SU-DHL-6 (cell line): ENCODE measurements at regions not wholly inside any gene's neighbourhood (a gene's known extent, or its start where the extent isn't known, plus 50 kb on each side); places are given as distances from the start of the nearest gene placed in this dataset.

Experiments used
- EZH2phosphoT487 ChIP-seq: fragments of 200-600 bp; sonication (generic), shearing (Covaris generic); conservative IDR thresholded peaks from 2 replicates; pipeline ENCODE4 v1.6.1; 2018; ENCODE audit warnings: mild to moderate bottlenecking, antibody characterized with exemption, low read length, moderate library complexity, mixed read lengths
- TF ChIP-seq, protein P1 (sequence below): fragments of 200-600 bp; sonication (generic); IDR thresholded peaks from one replicate; pipeline ENCODE4 v1.5.1; 2017; ENCODE audit warnings: antibody characterized with exemption, mild to moderate bottlenecking, low read length, moderate library complexity; ENCODE audit not compliant: insufficient read depth, poor library complexity, severe bottlenecking

DNA sequence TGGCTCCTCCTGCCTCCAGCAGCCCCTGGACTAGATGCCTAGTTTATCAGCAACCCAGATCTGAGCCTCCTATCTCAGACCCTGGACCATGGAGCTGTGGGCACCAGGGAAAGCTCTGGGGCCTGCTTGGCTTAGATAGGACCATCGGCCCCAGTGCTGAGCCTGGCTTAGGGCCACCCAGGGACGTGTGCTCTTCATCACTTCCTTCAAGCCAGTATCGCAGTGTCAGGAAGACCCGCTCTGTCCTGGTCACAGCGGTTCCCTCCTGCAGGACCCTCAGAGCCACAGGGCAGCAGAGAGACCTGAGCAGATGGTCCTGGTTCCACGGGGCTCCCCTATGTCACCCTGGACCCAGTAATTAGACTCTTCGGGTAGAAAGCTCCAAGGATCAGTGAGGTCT, 105.7 kb upstream of the FAM20C start:
- TF ChIP-seq, protein P1, sequence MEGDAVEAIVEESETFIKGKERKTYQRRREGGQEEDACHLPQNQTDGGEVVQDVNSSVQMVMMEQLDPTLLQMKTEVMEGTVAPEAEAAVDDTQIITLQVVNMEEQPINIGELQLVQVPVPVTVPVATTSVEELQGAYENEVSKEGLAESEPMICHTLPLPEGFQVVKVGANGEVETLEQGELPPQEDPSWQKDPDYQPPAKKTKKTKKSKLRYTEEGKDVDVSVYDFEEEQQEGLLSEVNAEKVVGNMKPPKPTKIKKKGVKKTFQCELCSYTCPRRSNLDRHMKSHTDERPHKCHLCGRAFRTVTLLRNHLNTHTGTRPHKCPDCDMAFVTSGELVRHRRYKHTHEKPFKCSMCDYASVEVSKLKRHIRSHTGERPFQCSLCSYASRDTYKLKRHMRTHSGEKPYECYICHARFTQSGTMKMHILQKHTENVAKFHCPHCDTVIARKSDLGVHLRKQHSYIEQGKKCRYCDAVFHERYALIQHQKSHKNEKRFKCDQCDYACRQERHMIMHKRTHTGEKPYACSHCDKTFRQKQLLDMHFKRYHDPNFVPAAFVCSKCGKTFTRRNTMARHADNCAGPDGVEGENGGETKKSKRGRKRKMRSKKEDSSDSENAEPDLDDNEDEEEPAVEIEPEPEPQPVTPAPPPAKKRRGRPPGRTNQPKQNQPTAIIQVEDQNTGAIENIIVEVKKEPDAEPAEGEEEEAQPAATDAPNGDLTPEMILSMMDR, result no peak
- TF ChIP-seq EZH2phosphoT487, result no peak
